A673 (cell line): ENCODE measurements at regions not wholly inside any gene's neighbourhood (a gene's known extent, or its start where the extent isn't known, plus 50 kb on each side); places are given as distances from the start of the nearest gene placed in this dataset.

Source experiments
- BruUV-seq: library from RNA; stranded (reverse); fragments of 400-500 nt; replicated peaks from 2 replicates; lab custom pipeline; 2021; lab: Mats Ljungman, UMichigan
- CTCF ChIA-PET: fragments of 300-600 bp; sonication (Branson Sonifier 250); formaldehyde crosslinking; loops from one replicate; lab custom pipeline; 2022; ENCODE audit warnings: antibody characterized with exemption; lab: Charles Lee
- POLR2A ChIA-PET: fragments of 300-600 bp; sonication (Branson Sonifier 250); formaldehyde crosslinking; loops from one replicate; lab custom pipeline; 2022; ENCODE audit warnings: antibody characterized with exemption; ENCODE audit not compliant: low non-redundant PET; lab: Charles Lee
- DNase-seq: peaks from one replicate; pipeline ENCODE4 v3.0.0-alpha.2; 2015; ENCODE audit warnings: low spot score
- H3K27ac ChIP-seq: fragments of 200-600 bp; sonication (generic); 2 replicates; pipeline ENCODE4 v1.5.1; 2016; ENCODE audit warnings: mixed run types, low read depth, mild to moderate bottlenecking, mixed read lengths, antibody characterized with exemption, low read length; ENCODE audit not compliant: poor library complexity, severe bottlenecking
- H3K27me3 ChIP-seq: fragments of 200-600 bp; sonication (generic); replicated peaks from 2 replicates; pipeline ENCODE4 v1.6.1; 2017; ENCODE audit warnings: mixed run types, low read depth, mild to moderate bottlenecking, mixed read lengths, antibody characterized with exemption, low read length; ENCODE audit not compliant: insufficient read depth, poor library complexity
- H3K36me3 ChIP-seq: fragments of 200-600 bp; sonication (generic); 2 replicates; pipeline ENCODE4 v1.6.1; 2016; ENCODE audit warnings: mixed run types, mild to moderate bottlenecking, mixed read lengths, antibody characterized with exemption, low read length; ENCODE audit not compliant: insufficient read depth, poor library complexity, severe bottlenecking
- H3K4me1 ChIP-seq: fragments of 200-600 bp; sonication (generic); 2 replicates; pipeline ENCODE4 v1.6.1; 2017; ENCODE audit warnings: mixed run types, mild to moderate bottlenecking, mixed read lengths, antibody characterized with exemption, low read length; ENCODE audit not compliant: insufficient read depth, poor library complexity, severe bottlenecking
- H3K4me3 ChIP-seq: fragments of 200-600 bp; sonication (generic); 2 replicates; pipeline ENCODE4 v1.5.1; 2016; ENCODE audit warnings: low read depth, mixed run types, mild to moderate bottlenecking, mixed read lengths, low read length; ENCODE audit not compliant: poor library complexity, severe bottlenecking
- H3K9me3 ChIP-seq: fragments of 200-600 bp; sonication (generic); 2 replicates; pipeline ENCODE4 v1.6.1; 2016; ENCODE audit warnings: mixed run types, low read depth, mild to moderate bottlenecking, mixed read lengths, antibody characterized with exemption, low read length; ENCODE audit not compliant: poor library complexity, severe bottlenecking
- CTCF ChIP-seq: fragments of 300-800, 200-600 bp; sonication (generic); conservative IDR thresholded peaks from 2 replicates; pipeline ENCODE4 v1.5.1; 2017; ENCODE audit warnings: low read depth, mild to moderate bottlenecking, antibody characterized with exemption, low read length, moderate library complexity, mixed read lengths
- EZH2 ChIP-seq: fragments of 200-600 bp; sonication (generic); IDR thresholded peaks from 2 replicates; pipeline ENCODE4 v1.6.1; 2017; ENCODE audit warnings: borderline replicate concordance, low read depth, mild to moderate bottlenecking, mixed read lengths, antibody characterized with exemption, low read length; ENCODE audit not compliant: poor library complexity, severe bottlenecking
- intact Hi-C: fragments of 100-400 bp; cut with micrococcal nuclease; formaldehyde crosslinking; loops from one replicate; pipeline ENCODE4 v1.10.0; 2022; ENCODE audit not compliant: unreplicated experiment

- H3K27ac ChIP-seq = no peak overlapping the region
- no peaks in the 10 kb centered on the region for H3K4me1 ChIP-seq
- CTCF ChIA-PET = no interaction called here
- H3K4me3 ChIP-seq = no peak overlapping the region
- intact Hi-C loops = no loop called here
- H3K9me3 ChIP-seq = no peaks in the 10 kb centered on the region
- no TSS peak for BruUV-seq
- peaks cover 70% of the 10 kb centered on the region for H3K27me3 ChIP-seq
- no peak for TF ChIP-seq EZH2
- TF ChIP-seq CTCF = no peak
- POLR2A ChIA-PET = interaction anchor here (0.6 kb wide), 1 partner anchor 594 kb away, joined by 3 read pairs; no protein-coding TSS in a partner anchor
- no peak for DNase-seq
- H3K36me3 ChIP-seq = no peaks in the 10 kb centered on the region
Observed at GRCh38 chr17:6186998-6187397, 116.8 kb downstream of the WSCD1 start.

DNA sequence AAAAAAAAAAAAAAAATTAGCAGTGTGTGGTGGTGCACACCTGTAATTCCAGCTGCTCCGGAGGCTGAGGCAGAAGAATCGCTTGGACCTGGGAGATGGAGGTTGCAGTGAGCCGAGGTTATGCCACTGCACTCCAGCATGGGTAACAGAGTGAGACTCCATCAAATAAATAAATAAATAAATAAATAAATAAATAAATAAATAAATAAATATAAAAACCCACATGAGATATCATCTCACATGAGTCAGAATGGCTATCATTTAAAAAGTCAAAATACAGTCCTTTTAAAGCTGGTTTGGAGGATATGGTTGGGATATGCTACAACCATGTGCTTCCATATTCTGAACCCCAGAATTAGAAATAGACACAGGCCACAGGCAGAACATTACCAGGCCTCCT lies 114.3 kb downstream of the WSCD1 start:
- intact Hi-C loops = no loop called here
- Histone ChIP-seq H3K36me3 (no peaks in the 10 kb centered on the region), H3K9me3 (no peaks in the 10 kb centered on the region), H3K4me3 (no peak overlapping the region), H3K4me1 (no peaks in the 10 kb centered on the region), H3K27me3 (peaks cover 68% of the 10 kb centered on the region), H3K27ac (no peak overlapping the region)
- BruUV-seq = no TSS peak
- TF ChIP-seq EZH2 (no peak), CTCF (no peak)
- DNase-seq = no peak
- POLR2A ChIA-PET = no interaction called here
- CTCF ChIA-PET = no interaction called here

DNA sequence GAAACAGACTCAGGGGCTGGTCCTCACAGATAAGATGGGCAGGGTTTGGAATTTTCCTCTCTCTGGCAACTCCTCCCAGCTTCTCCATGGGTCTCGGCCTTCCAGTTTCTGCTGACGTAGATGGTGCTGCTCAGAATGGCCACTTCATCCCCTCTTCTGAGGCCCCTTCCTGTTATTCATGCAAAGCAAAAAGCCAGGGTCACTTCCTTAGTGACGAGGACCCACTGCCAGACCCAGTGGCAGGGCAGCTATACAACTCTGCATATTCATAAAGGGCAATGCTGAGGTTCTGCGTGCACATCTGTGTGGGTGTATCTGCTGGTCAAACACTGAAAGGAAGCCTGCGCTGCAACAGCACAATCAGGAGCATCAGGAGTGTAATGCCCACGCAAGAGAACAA lies 108.8 kb downstream of the WSCD1 start:
- intact Hi-C loops = no loop called here
- no TSS peak for BruUV-seq
- Histone ChIP-seq H3K9me3 (no peaks in the 10 kb centered on the region), H3K4me3 (no peak overlapping the region), H3K27me3 (peaks cover 67% of the 10 kb centered on the region), H3K36me3 (no peaks in the 10 kb centered on the region), H3K4me1 (no peaks in the 10 kb centered on the region), H3K27ac (no peak overlapping the region)
- ChIA-PET CTCF (interaction anchor here (0.5 kb wide), 1 partner anchor 129 kb away, joined by 4 read pairs; no protein-coding TSS in a partner anchor), POLR2A (no interaction called here)
- DNase-seq = no peak
- TF ChIP-seq EZH2 (no peak), CTCF (no peak)
